GM13976 (cell line): ENCODE measurements at regions not wholly inside any gene's neighbourhood (a gene's known extent, or its start where the extent isn't known, plus 50 kb on each side); places are given as distances from the start of the nearest gene placed in this dataset.
"Not testable (repeated sequence)": the region's sequence is repeated elsewhere in the genome, so short reads cannot be mapped to it uniquely, and the experiment has no call there.

Experiments
- DNase-seq: peaks from one replicate; pipeline ENCODE4 v3.0.0; 2012; ENCODE audit warnings: low spot score
- CTCF ChIP-seq: IDR thresholded peaks from 2 replicates; pipeline ENCODE4 v1.5.1; 2012; ENCODE audit warnings: borderline replicate concordance, mild to moderate bottlenecking; ENCODE audit not compliant: insufficient read depth; ENCODE audit errors: extremely low read depth, missing control alignments, control extremely low read depth
- in situ Hi-C: fragments of 300-500 bp; cut with MboI; formaldehyde crosslinking; loops from one replicate; pipeline ENCODE4 v1.12.0; 2022; ENCODE audit warnings: low sequenced_read_pairs, mixed read lengths, inconsistent platforms; ENCODE audit not compliant: unreplicated experiment

- TF ChIP-seq CTCF: no peak
- no peak for DNase-seq
- in situ Hi-C loops: no loop called here
Measured at GRCh38 chr17:68106085-68106484, 70.5 kb downstream of the KPNA2 start.

- in situ Hi-C loops: no loop called here
- TF ChIP-seq CTCF: no peak
- DNase-seq: no peak
Measured at GRCh38 chr17:68107373-68107772, 71.8 kb downstream of the KPNA2 start.

GRCh38 chr17:68108313-68109000, 72.9 kb downstream of the KPNA2 start:
- in situ Hi-C loops: no loop called here
- TF ChIP-seq CTCF: no peak
- no peak for DNase-seq

- DNase-seq, in situ Hi-C loops: not testable (repeated sequence)
Measured at GRCh38 chr17:68109404-68109803, 73.9 kb downstream of the KPNA2 start.

- in situ Hi-C loops, DNase-seq: not testable (repeated sequence)
Measured at GRCh38 chr17:68116211-68116610, 80.7 kb downstream of the KPNA2 start.

GRCh38 chr17:68122587-68122986, 87.1 kb downstream of the KPNA2 start:
- DNase-seq: no peak
- no peak for TF ChIP-seq CTCF
- in situ Hi-C loops: no loop called here

- no peak for DNase-seq
- no peak for TF ChIP-seq CTCF
- in situ Hi-C loops: no loop called here
Measured at GRCh38 chr17:68125111-68125870, 89.8 kb downstream of the KPNA2 start.
